ENCODE measurements at regions not wholly inside any gene's neighbourhood (a gene's known extent, or its start where the extent isn't known, plus 50 kb on each side); places are given as distances from the start of the nearest gene placed in this dataset.

DNA sequence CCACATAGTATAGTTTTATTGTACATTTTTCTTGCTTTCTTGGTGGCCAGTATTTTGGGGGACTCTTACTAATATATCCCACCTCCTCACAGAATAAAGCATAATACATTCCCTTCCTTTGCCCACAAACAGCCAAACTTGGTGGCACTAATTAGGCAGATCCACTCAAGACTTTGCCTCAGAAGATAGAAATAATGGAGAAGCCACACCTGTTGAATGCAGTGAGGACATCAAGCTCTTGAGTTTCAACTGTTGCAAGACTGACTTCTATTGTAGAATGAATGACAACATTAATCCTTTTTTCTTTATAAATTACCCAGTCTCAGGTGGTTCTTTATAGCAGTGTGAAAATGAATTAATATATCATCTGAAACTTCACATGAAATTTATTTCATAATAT lies 1183.6 kb upstream of the ATXN8OS start:
- no peak for FAIRE-seq
- RAD21 ChIA-PET (ENCODE audit: unreplicated experiment): no interaction called here
- H3K4me3 ChIP-seq: no peak overlapping the region
- CTCF ChIA-PET: no interaction called here
- intact Hi-C loops (cut with micrococcal nuclease; ENCODE audit: unreplicated experiment) (no loop called here), in situ Hi-C loops (cut with MboI) (no loop called here)
- no peaks in the 10 kb centered on the region for H3K4me1 ChIP-seq (ENCODE audit: control insufficient read depth, insufficient read depth, low read length)
- no peaks in the 10 kb centered on the region for H4K20me1 ChIP-seq (ENCODE audit: control insufficient read depth, insufficient read depth)
- ATAC-seq: no peak
- no peak overlapping the region for H3K9ac ChIP-seq (ENCODE audit: control insufficient read depth, insufficient read depth, low read length)
- no peak overlapping the region for H3K4me2 ChIP-seq (ENCODE audit: control insufficient read depth, insufficient read depth)
- no peaks in the 10 kb centered on the region for H3K27me3 ChIP-seq (replicated peaks in 1 of 2; ENCODE audit: control insufficient read depth in 2 of 2, insufficient read depth in 2 of 2, low read length in 1 of 2)
- BruUV-seq (replicated peaks): no TSS peak
- no peaks in the 10 kb centered on the region for H3K36me3 ChIP-seq (ENCODE audit: control insufficient read depth in 2 of 2, insufficient read depth in 2 of 2, low read length in 1 of 2)
- H3K9me3 ChIP-seq (replicated peaks; ENCODE audit: control insufficient read depth, insufficient read depth, low read length): no peaks in the 10 kb centered on the region
- POLR2A ChIA-PET: interaction anchor here (0.5 kb wide), 1 partner anchor 186 kb away, joined by 5 read pairs; no protein-coding TSS in a partner anchor
- no peaks in the 10 kb centered on the region for H3K79me2 ChIP-seq (ENCODE audit: control insufficient read depth, insufficient read depth, low read length)
- no peak for TF ChIP-seq BCL3 (IDR thresholded peaks at IDR 0.05; ENCODE audit: borderline replicate concordance, insufficient read depth, low read depth, low read length, poor library complexity, severe bottlenecking)
- TF ChIP-seq, protein P1, sequence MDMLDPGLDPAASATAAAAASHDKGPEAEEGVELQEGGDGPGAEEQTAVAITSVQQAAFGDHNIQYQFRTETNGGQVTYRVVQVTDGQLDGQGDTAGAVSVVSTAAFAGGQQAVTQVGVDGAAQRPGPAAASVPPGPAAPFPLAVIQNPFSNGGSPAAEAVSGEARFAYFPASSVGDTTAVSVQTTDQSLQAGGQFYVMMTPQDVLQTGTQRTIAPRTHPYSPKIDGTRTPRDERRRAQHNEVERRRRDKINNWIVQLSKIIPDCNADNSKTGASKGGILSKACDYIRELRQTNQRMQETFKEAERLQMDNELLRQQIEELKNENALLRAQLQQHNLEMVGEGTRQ (IDR thresholded peaks at IDR 0.05; ENCODE audit: borderline replicate concordance, low read depth, low read length): no peak
- TF ChIP-seq CBX3 (IDR thresholded peaks at IDR 0.05; ENCODE audit: borderline replicate concordance, low read depth): no peak
- TF ChIP-seq, protein P2, sequence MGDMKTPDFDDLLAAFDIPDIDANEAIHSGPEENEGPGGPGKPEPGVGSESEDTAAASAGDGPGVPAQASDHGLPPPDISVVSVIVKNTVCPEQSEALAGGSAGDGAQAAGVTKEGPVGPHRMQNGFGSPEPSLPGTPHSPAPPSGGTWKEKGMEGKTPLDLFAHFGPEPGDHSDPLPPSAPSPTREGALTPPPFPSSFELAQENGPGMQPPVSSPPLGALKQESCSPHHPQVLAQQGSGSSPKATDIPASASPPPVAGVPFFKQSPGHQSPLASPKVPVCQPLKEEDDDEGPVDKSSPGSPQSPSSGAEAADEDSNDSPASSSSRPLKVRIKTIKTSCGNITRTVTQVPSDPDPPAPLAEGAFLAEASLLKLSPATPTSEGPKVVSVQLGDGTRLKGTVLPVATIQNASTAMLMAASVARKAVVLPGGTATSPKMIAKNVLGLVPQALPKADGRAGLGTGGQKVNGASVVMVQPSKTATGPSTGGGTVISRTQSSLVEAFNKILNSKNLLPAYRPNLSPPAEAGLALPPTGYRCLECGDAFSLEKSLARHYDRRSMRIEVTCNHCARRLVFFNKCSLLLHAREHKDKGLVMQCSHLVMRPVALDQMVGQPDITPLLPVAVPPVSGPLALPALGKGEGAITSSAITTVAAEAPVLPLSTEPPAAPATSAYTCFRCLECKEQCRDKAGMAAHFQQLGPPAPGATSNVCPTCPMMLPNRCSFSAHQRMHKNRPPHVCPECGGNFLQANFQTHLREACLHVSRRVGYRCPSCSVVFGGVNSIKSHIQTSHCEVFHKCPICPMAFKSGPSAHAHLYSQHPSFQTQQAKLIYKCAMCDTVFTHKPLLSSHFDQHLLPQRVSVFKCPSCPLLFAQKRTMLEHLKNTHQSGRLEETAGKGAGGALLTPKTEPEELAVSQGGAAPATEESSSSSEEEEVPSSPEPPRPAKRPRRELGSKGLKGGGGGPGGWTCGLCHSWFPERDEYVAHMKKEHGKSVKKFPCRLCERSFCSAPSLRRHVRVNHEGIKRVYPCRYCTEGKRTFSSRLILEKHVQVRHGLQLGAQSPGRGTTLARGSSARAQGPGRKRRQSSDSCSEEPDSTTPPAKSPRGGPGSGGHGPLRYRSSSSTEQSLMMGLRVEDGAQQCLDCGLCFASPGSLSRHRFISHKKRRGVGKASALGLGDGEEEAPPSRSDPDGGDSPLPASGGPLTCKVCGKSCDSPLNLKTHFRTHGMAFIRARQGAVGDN (IDR thresholded peaks at IDR 0.05): no peak
- no peak for TF ChIP-seq PML (IDR thresholded peaks at IDR 0.05; ENCODE audit: low read length)
- TF ChIP-seq IKZF1 (conservative IDR thresholded peaks at IDR 0.05): no peak
- SMC1A ChIA-PET (ENCODE audit: uncharacterized antibody, unreplicated experiment): no interaction called here
- no peak for DNase-seq (ENCODE audit: low read depth, low spot score)
- no peak overlapping the region for H3K27ac ChIP-seq (ENCODE audit: control insufficient read depth, insufficient read depth)
- no peak overlapping the region for H2AFZ ChIP-seq (ENCODE audit: control insufficient read depth, low read depth, low read length)
